ENCODE measurements at regions not wholly inside any gene's neighbourhood (a gene's known extent, or its start where the extent isn't known, plus 50 kb on each side); places are given as distances from the start of the nearest gene placed in this dataset.

DNA sequence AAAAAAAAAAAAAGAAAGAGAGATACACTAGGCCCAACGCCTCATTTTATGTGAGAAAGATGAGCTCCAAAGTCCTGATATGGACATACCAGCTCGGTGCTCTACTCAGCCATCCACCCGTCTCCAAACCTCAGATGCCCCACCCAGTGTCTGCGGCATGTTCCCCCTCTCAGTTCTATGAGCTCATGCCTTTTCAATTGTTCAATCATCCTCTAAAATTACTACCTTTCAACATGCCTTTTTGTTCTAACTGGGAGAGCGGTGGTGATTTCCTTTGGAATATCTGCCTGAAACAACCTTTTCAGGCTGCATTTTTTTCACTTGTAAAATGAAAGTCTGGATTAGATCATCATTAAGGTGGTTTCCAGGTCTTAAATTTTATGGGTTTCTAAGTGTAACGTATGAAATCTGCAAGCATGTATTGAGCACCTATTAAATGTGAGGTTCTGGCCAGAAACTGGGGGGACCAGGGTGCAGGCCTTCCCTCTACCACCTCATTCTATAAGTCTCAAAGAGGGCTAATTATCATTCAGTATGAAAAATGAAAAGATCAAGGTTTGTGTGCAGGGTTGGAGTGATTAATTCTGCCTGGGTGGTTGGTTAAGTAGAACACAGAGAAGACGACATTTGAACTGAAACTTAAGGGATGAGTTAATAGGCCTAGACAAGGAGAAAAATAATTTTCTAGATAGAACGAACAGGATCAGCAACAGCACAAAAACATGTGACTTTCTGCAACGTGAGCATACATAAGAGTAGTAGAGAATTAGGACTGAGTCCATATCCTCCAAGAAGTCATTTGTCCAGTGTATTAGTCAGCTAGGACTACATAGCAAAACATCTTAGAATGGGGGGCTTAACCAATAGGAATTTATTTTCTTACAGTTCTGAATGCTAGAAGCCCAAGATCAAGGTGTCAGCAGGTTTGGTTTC is 87.4 kb upstream of the GLS start:
- Mint-ChIP-seq H3K9me3 (no peaks in the 10 kb centered on the region), H3K36me3 (ENCODE audit: low read depth) (no peaks in the 10 kb centered on the region), H3K27me3 (no peaks in the 10 kb centered on the region), H3K4me3 (peak overlapping the region; percentile 71), H3K4me1 (peaks cover 31% of the 10 kb centered on the region), H3K27ac (peak overlapping the region; percentile 89)
- ATAC-seq (replicated peaks) = peak; percentile 64

DNA sequence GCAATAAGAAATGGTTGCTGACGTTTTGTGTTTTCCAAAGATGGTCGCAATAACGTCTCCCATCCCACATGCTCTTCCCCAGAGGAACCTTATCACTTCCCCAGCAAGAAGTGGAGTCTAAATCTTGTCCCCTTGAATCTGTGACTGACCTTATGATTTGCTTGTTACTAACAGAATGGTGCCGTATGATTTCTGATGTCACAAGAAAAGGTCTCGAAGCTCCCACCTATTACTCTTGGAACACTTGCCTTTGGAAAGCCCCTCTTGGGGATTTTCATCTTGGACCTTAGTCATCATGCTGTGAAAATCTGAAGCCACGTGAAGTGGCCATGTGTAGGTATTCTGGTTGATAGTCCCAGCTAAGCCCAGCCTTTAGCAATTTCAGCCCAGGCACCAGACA is 86.2 kb upstream of the GLS start:
- Mint-ChIP-seq H3K27me3 (no peaks in the 10 kb centered on the region), H3K36me3 (ENCODE audit: low read depth) (no peaks in the 10 kb centered on the region), H3K27ac (peak overlapping the region; percentile 89), H3K4me1 (peaks cover 31% of the 10 kb centered on the region), H3K9me3 (no peaks in the 10 kb centered on the region), H3K4me3 (peak overlapping the region; percentile 71)
- peak; percentile 61 for ATAC-seq (replicated peaks)

DNA sequence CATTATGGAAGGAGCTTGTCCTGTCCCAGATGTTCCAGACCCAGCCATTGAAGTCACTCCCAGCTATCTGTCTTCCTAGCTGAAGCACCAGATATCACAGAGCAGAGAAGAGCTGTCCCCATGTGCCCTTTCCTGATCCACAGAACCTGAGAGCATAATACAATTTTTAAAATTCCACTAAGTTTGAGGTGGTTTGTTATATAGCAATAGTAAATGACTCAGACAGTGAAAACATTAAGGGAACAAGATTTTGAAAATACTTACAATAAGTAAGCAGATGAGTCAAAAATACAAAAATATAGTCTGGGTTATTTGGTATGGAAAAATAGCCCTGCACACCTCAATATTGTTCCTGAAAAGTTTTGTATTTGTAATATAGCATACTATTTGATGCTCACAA is 85.8 kb upstream of the GLS start:
- ATAC-seq (replicated peaks) = peak; percentile 3
- H3K9me3 Mint-ChIP-seq = no peaks in the 10 kb centered on the region
- peaks cover 31% of the 10 kb centered on the region for H3K4me1 Mint-ChIP-seq
- H3K36me3 Mint-ChIP-seq (ENCODE audit: low read depth) = no peaks in the 10 kb centered on the region
- peak overlapping the region; percentile 89 for H3K27ac Mint-ChIP-seq
- peak overlapping the region; percentile 71 for H3K4me3 Mint-ChIP-seq
- no peaks in the 10 kb centered on the region for H3K27me3 Mint-ChIP-seq

DNA sequence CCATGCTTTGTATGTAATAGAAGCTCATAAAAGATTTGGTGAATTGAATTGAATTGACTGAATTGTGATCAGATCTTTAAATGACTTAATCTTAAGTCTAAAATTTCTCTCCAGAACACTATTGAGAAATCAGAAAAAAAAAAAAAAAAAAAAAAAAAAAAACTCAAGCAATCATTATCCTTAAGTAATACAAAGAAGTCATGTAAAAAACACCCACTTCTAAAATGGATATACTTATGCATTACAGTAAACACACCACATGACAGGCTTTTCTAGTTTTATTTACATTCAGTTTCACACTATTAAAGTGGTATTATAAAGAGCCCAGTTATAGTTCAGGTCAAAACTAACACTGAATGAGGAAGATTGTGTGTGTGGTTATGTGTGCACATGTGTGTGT is 84.9 kb upstream of the GLS start:
- ATAC-seq (replicated peaks) = no peak
- Mint-ChIP-seq H3K27me3 (no peaks in the 10 kb centered on the region), H3K36me3 (ENCODE audit: low read depth) (no peaks in the 10 kb centered on the region), H3K9me3 (no peaks in the 10 kb centered on the region), H3K4me1 (peaks cover 31% of the 10 kb centered on the region), H3K27ac (no peak overlapping the region), H3K4me3 (no peak overlapping the region)

DNA sequence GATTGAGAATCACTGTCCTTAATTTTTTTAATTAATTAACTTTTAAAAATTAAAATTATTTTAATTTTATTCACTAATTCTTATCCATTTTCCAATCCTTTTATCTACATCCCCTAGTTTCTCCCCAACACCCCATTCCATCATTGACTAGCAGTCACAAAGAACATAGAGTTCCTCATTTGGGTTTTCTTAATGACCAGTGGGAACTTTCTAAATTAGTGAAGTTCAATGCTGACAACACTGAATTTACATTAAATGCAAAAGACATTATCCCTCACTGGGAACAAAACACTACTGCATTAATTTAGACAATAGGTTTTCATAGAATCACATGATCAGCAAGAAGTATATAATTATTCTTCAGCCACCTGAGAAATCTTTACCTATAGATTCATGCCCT is 80.6 kb upstream of the GLS start:
- Mint-ChIP-seq H3K27ac (no peak overlapping the region), H3K27me3 (no peaks in the 10 kb centered on the region), H3K4me1 (peaks cover under 1% of the 10 kb centered on the region), H3K36me3 (ENCODE audit: low read depth) (no peaks in the 10 kb centered on the region), H3K9me3 (no peaks in the 10 kb centered on the region), H3K4me3 (no peak overlapping the region)
- ATAC-seq (replicated peaks) = no peak

DNA sequence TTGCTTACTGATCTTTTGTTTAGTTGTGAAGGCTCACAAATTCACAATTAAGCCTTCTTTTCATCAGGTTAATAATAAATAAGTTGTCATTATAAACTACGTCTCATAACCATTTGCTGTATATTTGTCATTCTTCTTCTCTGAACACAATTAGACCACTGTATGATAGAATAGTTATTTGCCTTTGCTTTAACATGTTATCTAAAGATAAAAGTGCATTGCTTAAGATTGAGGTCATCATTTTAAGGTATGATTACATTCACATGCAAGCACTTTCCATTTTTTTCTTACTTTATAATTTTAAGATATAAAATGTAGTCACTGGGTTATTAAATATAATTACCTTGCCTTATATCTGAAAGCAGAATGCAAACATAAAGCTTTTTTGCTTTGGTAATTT is 80.1 kb upstream of the GLS start:
- H3K4me3 Mint-ChIP-seq = no peak overlapping the region
- no peaks in the 10 kb centered on the region for H3K9me3 Mint-ChIP-seq
- no peaks in the 10 kb centered on the region for H3K36me3 Mint-ChIP-seq (ENCODE audit: low read depth)
- H3K4me1 Mint-ChIP-seq = no peaks in the 10 kb centered on the region
- no peaks in the 10 kb centered on the region for H3K27me3 Mint-ChIP-seq
- H3K27ac Mint-ChIP-seq = no peak overlapping the region
- no peak for ATAC-seq (replicated peaks)

DNA sequence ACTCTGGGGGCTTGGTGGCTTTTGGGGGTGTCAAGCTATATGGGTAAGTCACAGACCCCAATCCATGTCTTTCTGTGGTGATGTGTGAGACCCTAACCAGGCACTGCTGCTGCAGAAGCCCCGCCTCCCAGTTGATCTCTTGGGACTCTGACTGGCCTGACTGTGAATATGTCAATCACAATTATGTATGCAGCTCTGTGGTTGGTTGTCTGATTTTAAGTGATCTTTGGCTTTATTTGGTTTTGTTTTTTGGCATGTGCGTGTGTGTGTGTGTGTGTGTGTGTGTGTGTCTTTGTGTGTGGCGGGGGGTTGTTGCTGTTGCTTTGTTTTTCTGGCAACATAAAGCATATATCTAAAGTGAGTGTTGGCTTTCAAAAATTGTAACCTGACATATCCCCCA is 78.5 kb upstream of the GLS start:
- H3K36me3 Mint-ChIP-seq (ENCODE audit: low read depth) = no peaks in the 10 kb centered on the region
- H3K4me1 Mint-ChIP-seq = no peaks in the 10 kb centered on the region
- no peak overlapping the region for H3K27ac Mint-ChIP-seq
- no peak for ATAC-seq (replicated peaks)
- H3K9me3 Mint-ChIP-seq = no peaks in the 10 kb centered on the region
- H3K4me3 Mint-ChIP-seq = no peak overlapping the region
- no peaks in the 10 kb centered on the region for H3K27me3 Mint-ChIP-seq

DNA sequence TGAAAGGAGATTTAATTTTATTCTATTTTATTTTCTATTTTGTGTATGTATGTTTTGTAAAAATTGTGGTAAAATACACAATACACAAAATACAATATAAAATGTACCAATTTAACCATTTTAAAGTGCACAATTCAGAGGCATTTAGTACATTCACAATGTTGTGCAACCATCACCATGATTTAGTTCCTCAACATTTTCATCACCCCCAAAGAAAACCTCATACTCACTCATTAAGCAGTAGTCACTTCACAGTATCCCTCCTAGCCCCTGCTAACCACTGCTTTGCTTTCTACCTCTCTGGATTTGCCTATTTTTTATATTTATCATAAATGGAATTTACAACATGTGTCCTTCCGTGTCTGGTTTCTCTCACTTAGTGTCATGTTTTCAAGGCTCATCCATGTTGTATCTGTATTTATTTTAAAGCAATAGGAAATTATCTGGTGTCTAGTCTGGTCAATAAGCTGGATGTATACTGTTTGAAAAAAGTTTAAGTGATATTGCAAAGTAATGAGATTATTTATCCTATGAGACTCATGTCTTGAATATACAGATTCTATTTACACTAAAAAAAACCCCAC is 77.9 kb upstream of the GLS start:
- Mint-ChIP-seq H3K27me3 (no peaks in the 10 kb centered on the region), H3K27ac (no peak overlapping the region), H3K36me3 (ENCODE audit: low read depth) (no peaks in the 10 kb centered on the region), H3K4me1 (no peaks in the 10 kb centered on the region), H3K4me3 (no peak overlapping the region), H3K9me3 (no peaks in the 10 kb centered on the region)
- ATAC-seq (replicated peaks) = no peak

DNA sequence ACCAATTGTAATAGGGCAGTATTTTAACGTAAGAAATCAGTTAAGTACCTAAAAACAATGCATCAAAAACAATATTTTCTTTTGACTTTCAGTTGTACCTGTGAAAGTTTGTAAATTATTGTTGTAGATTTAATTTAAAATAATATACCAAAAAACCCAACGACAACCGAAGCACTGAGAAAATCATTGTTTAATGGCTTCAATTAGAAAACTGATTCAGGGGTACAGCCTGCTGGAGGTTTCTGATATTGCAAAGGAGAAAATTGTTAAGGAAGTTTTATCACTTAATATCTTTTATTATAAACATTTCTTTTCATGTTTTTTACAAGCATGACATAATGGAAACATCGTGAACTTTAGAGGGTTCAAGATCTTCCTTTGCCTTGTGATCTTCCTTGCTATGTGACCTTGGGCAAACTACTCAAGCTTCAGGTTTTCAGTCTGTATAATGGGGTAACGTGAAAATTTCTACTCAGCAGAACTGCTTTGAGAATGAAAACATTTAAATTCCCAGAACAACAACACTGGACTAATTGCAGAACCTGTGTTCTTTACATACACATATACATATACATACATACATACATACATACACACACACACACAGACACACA is 76.3 kb upstream of the GLS start:
- no peaks in the 10 kb centered on the region for H3K9me3 Mint-ChIP-seq
- no peak overlapping the region for H3K27ac Mint-ChIP-seq
- no peak overlapping the region for H3K4me3 Mint-ChIP-seq
- no peaks in the 10 kb centered on the region for H3K27me3 Mint-ChIP-seq
- H3K36me3 Mint-ChIP-seq (ENCODE audit: low read depth) = no peaks in the 10 kb centered on the region
- ATAC-seq (replicated peaks) = no peak
- no peaks in the 10 kb centered on the region for H3K4me1 Mint-ChIP-seq

DNA sequence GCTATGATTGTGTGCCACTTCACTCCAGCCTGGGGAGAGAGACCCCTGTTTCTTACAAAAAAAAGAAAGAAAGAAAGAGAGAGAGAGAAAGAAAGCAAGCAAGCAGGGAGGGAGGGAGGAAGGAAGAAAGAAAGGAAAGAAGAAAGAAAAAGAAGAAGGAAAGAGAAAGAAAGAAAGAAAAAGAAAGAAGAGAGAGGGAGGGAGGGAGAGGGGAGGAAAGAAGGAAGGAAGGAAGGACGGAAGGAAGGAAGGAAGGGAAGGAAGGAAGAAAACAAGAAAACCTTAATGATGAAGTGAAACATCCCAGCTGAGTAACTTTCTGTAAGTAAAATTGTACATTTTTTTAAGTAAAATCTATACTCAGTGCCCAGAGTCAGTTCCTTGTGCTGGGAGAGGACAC is 75.5 kb upstream of the GLS start:
- no peaks in the 10 kb centered on the region for H3K9me3 Mint-ChIP-seq
- no peaks in the 10 kb centered on the region for H3K27me3 Mint-ChIP-seq
- H3K36me3 Mint-ChIP-seq (ENCODE audit: low read depth) = no peaks in the 10 kb centered on the region
- no peak overlapping the region for H3K27ac Mint-ChIP-seq
- ATAC-seq (replicated peaks) = no peak
- no peak overlapping the region for H3K4me3 Mint-ChIP-seq
- peaks cover 6% of the 10 kb centered on the region for H3K4me1 Mint-ChIP-seq

DNA sequence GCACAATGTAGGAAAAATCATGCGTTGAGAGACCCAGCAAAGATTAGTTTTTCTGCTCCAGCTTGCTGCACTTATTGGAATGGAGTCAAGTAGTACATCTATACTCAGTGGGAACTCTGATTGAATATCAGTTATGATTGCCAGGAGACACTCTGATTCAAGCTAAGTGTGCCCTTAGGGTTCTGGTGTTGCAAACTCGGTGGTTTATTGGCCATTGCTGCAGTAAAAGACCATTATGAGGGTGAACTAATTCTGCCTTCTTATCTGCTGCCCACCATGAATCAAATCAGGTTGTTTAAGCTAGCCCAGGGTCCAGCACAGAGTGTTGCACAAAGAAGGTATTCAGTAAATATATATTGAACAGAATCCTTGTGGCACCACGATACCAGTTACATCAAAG is 74.8 kb upstream of the GLS start:
- no peak for ATAC-seq (replicated peaks)
- Mint-ChIP-seq H3K4me1 (peaks cover 9% of the 10 kb centered on the region), H3K27me3 (no peaks in the 10 kb centered on the region), H3K36me3 (ENCODE audit: low read depth) (no peaks in the 10 kb centered on the region), H3K9me3 (no peaks in the 10 kb centered on the region), H3K27ac (no peak overlapping the region), H3K4me3 (no peak overlapping the region)

DNA sequence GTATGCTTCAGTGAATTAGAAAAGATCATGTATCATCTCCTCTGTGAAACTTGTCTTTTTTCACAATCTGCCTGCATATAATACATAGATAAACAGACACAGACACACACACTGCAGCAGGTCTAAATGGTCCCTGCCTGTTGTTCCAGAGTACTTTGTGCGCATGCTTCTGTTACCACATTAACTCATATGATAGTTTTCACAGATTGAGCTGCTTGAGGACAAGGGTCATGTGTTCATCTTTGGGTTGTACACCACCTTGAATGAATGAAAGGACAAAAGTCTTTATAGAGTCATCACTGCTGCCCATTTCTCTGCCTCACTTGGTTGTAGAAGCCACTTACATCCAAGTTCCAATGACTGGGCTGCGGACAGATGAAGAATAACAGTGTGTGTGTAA is 72.7 kb upstream of the GLS start:
- H3K27ac Mint-ChIP-seq = no peak overlapping the region
- H3K4me1 Mint-ChIP-seq = peaks cover 9% of the 10 kb centered on the region
- H3K36me3 Mint-ChIP-seq (ENCODE audit: low read depth) = no peaks in the 10 kb centered on the region
- no peak overlapping the region for H3K4me3 Mint-ChIP-seq
- ATAC-seq (replicated peaks) = no peak
- no peaks in the 10 kb centered on the region for H3K27me3 Mint-ChIP-seq
- H3K9me3 Mint-ChIP-seq = no peaks in the 10 kb centered on the region

DNA sequence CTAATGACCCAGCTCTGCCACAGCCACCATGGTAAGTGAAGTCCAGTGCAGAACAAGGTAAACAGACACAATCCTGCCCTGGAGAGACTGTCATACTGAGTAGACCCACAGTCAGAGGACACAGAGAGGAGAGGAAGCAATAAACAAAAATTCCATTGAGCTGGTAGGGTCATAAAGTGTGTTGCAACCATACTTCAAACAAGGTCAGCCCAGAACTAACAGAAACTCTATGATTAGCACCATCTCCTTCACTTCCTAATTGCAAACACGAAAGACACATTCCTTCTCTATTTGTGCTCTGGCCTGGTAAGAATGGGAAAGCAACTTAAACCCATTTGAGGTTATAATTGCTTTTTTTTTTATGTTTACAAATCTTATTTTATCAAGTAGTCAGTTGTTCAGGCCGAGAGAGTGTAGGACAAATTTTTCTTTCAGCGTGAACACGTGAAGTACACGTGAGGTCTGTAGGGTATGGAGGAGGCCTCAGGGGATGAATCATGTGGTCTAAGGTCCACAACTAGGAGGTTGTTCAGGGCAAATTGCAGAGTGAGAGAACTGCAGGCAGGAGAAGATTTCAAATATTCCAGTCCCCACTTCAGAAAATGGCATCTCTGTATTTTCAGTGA is 71.4 kb upstream of the GLS start:
- no peaks in the 10 kb centered on the region for H3K27me3 Mint-ChIP-seq
- no peaks in the 10 kb centered on the region for H3K36me3 Mint-ChIP-seq (ENCODE audit: low read depth)
- H3K4me1 Mint-ChIP-seq = peaks cover 9% of the 10 kb centered on the region
- H3K27ac Mint-ChIP-seq = peak overlapping the region; percentile 13
- ATAC-seq (replicated peaks) = no peak
- peak overlapping the region; percentile 8 for H3K4me3 Mint-ChIP-seq
- no peaks in the 10 kb centered on the region for H3K9me3 Mint-ChIP-seq

DNA sequence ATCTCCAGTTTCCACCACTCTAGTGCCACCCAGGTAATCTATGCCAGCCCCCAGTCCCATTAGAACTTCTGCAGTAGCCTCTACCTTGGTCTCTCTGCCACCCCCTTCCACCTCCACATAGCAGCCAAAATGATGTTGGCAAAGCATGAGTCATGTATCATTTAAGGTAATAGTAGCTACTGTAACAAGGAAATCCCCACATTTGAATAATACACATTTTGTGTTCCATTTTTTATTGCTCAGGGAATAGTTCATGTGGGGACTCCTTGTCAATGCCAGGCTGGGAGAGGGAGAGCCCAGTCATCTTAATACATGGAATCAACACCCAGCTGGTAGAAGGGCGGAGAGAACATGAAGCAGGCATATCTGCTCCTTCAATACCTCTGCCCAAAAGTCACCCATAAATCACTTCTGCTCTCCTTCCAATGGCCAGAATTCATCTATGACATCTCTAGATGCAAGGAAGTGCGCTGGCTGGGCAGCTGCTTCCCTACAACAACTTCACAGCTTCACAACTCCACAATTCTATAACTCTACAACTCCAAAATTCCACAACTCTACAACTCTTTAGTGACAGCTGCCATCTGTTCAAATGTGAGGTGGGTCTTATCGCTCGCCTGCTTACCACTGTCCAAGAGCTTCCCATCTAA is 70.6 kb upstream of the GLS start:
- ATAC-seq (replicated peaks) = peak; percentile 95
- Mint-ChIP-seq H3K27ac (peak overlapping the region; percentile 13), H3K4me3 (peak overlapping the region; percentile 8), H3K27me3 (no peaks in the 10 kb centered on the region), H3K36me3 (ENCODE audit: low read depth) (no peaks in the 10 kb centered on the region), H3K9me3 (no peaks in the 10 kb centered on the region), H3K4me1 (peaks cover 9% of the 10 kb centered on the region)

Measured in activated T-helper 17 cell treated with anti-CD3 and anti-CD28 coated beads, Interleukin-2, amount 50 U/mL, for 72 hours (primary cell).